BLaER1 (cell line): ENCODE measurements at regions not wholly inside any gene's neighbourhood (a gene's known extent, or its start where the extent isn't known, plus 50 kb on each side); places are given as distances from the start of the nearest gene placed in this dataset.

Experiments
- H3K27ac ChIP-seq: shearing (Covaris generic); formaldehyde crosslinking; 2 replicates; pipeline ENCODE4 v1.8.1; 2022
- H3K27me3 ChIP-seq: shearing (Covaris generic); formaldehyde crosslinking; 2 replicates; pipeline ENCODE4 v1.8.1; 2022
- H3K36me3 ChIP-seq: shearing (Covaris generic); formaldehyde crosslinking; 2 replicates; pipeline ENCODE4 v1.8.1; 2022
- H3K4me1 ChIP-seq: shearing (Covaris generic); formaldehyde crosslinking; 2 replicates; pipeline ENCODE4 v1.8.1; 2022
- H3K4me2 ChIP-seq: shearing (Covaris generic); formaldehyde crosslinking; 2 replicates; pipeline ENCODE4 v1.8.1; 2022
- H3K4me3 ChIP-seq: shearing (Covaris generic); formaldehyde crosslinking; 2 replicates; pipeline ENCODE4 v1.8.1; 2022
- H3K9ac ChIP-seq: shearing (Covaris generic); formaldehyde crosslinking; 2 replicates; pipeline ENCODE4 v1.8.1; 2022
- H3K9me3 ChIP-seq: shearing (Covaris generic); formaldehyde crosslinking; 2 replicates; pipeline ENCODE4 v1.8.1; 2022
- H4K20me1 ChIP-seq: shearing (Covaris generic); formaldehyde crosslinking; 2 replicates; pipeline ENCODE4 v1.8.1; 2022
- Cebpa-rat ChIP-seq: shearing (Covaris generic); IDR thresholded peaks from 2 replicates; pipeline ENCODE4 v1.8.1; 2022

DNA sequence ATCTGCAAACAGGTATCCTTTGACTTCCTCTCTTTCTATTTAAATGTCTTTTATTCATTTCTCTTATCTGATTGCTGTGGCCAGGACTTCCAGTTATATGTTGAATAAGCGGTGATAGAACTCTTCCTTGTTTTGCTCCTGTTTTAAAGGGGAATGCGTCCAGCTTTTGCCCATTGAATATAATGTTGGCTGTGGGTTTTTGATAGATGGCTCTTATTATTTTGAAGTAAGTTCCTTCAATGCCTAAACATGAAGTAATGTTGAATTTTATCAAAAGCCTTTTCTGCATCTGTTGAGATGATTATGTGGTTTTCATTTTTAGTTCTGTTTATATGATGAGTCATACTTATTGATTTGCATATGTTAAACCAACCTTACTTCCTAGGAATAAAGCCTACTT lies 300.5 kb upstream of the CTNND2 start:
- Histone ChIP-seq H3K9me3 (no peaks in the 10 kb centered on the region), H3K36me3 (no peaks in the 10 kb centered on the region), H3K4me3 (no peak overlapping the region), H3K4me2 (peak overlapping the region; percentile 43), H3K9ac (no peak overlapping the region), H3K27me3 (no peaks in the 10 kb centered on the region), H3K27ac (no peak overlapping the region), H4K20me1 (no peaks in the 10 kb centered on the region), H3K4me1 (peaks cover 9% of the 10 kb centered on the region)
- TF ChIP-seq Cebpa-rat, result no peak

DNA sequence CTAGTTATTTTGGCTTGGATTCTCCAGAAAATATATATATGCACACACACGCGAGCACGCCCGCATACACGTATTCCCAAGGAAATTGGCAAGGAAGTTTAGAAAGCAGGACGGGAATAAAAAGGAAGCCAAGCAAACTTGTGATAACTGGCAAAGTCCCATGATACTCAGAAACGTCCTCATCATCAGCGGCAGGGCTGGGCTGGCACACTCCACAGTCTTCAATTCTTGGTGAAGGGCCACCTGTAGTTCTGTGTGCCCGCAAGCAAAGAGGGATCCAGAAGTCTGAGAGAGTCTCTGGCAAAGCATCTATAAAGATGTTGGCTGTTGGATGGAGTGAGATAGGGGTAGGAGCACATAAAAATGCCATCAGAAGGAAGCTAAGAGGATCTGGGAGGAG lies 289.3 kb upstream of the CTNND2 start:
- Histone ChIP-seq H3K27me3 (no peaks in the 10 kb centered on the region), H3K27ac (no peak overlapping the region), H3K4me3 (no peak overlapping the region), H3K4me2 (no peak overlapping the region), H3K9me3 (no peaks in the 10 kb centered on the region), H3K9ac (no peak overlapping the region), H4K20me1 (no peaks in the 10 kb centered on the region), H3K36me3 (no peaks in the 10 kb centered on the region), H3K4me1 (no peaks in the 10 kb centered on the region)
- TF ChIP-seq Cebpa-rat, result no peak

DNA sequence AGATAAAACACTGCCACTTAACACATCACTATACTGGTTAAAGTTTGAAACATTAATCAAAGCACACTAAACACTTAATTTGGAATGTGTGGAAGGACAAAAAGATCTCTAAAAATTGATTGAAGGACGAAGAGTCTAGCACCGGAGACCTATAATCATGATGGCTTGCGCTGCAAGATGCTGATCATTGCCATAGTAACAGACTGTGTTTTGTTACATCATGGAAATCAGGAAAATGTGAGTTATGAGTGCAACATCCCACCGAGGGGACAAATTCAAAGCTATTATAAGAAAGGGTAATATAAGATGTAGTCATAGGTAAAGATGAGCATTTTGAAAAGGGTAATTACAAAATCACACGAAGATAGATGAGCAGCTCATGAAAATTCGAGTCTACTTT lies 278.8 kb upstream of the CTNND2 start:
- Histone ChIP-seq H3K4me1 (no peaks in the 10 kb centered on the region), H3K27ac (no peak overlapping the region), H3K9ac (no peak overlapping the region), H3K27me3 (no peaks in the 10 kb centered on the region), H3K4me2 (no peak overlapping the region), H3K4me3 (no peak overlapping the region), H3K9me3 (no peaks in the 10 kb centered on the region), H3K36me3 (no peaks in the 10 kb centered on the region), H4K20me1 (no peaks in the 10 kb centered on the region)
- no peak for TF ChIP-seq Cebpa-rat

DNA sequence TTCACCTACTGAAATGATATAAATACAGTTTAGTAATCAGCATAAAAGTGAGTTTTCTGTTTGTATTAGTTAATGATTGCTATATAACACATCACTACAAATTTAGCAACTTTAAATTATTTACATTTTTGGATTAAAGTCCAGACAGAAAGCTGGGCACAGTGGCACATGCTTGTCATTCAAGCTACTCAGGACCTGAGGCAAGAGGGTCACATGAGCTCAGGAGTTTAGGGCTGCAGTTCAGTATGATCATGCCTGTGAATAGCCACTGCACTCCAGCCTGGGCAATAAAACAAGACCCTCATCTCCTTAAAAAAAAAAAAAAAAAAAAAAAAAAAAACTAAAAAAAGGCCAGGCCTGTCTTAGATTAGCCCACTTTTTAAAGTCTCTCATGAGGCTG lies 273.6 kb upstream of the CTNND2 start:
- no peak for TF ChIP-seq Cebpa-rat
- no peaks in the 10 kb centered on the region for H3K27me3 ChIP-seq
- no peaks in the 10 kb centered on the region for H3K4me1 ChIP-seq
- H4K20me1 ChIP-seq, result no peaks in the 10 kb centered on the region
- no peaks in the 10 kb centered on the region for H3K36me3 ChIP-seq
- no peaks in the 10 kb centered on the region for H3K9me3 ChIP-seq
- no peak overlapping the region for H3K9ac ChIP-seq
- H3K4me3 ChIP-seq, result no peak overlapping the region
- H3K27ac ChIP-seq, result no peak overlapping the region
- H3K4me2 ChIP-seq, result no peak overlapping the region

DNA sequence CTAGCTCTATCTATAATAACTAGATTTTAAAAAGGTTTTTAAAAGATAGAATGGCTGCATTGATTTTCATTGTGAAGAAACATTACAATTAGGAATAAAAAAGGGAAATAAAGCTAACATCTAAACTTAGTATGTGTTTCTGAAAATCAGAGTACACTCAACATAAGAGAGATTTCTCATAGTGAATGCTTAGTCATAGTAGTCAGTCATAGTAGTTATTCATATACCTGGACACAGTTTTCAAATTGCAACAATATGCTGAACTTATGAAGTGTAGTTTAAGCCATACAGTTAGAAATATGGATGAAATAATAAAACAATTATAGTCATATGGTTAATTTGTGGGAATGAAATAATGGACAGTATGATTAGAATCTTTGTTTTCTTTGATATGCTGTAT lies 273.0 kb upstream of the CTNND2 start:
- Histone ChIP-seq H3K4me3 (no peak overlapping the region), H3K9me3 (no peaks in the 10 kb centered on the region), H3K4me2 (no peak overlapping the region), H3K9ac (no peak overlapping the region), H4K20me1 (no peaks in the 10 kb centered on the region), H3K27ac (no peak overlapping the region), H3K36me3 (no peaks in the 10 kb centered on the region), H3K27me3 (no peaks in the 10 kb centered on the region), H3K4me1 (no peaks in the 10 kb centered on the region)
- TF ChIP-seq Cebpa-rat, result no peak

DNA sequence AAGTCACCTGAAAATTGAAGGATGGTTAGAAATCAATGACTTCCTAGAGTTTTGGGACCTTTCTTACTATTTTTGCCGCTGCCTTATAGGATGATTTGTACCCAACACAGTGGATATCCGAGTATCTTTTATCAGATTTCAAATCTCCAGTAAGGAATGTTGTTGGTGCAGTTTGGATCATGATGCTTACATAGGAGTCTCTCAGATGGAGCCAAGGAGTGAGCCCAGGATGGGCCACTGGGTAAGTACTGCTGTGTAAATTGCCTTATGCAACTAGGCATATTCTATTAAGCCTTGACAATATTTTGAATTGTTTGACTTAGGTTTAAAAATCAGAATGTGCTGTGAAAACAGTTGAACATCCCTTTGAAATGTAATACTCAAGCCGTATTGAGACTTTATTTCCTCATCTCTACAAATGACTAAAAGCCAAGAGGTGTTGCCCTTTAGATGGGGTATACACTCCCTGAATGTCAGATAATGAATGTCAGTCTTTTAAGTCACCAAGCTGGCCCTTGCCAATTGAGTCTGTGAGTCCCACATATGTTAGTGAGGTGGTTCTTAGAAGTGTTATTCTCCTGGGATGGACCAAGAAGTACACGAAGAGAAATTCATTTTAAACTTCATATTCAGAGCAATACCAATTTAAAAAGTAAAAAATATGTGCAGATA lies 271.8 kb upstream of the CTNND2 start:
- Histone ChIP-seq H3K4me2 (no peak overlapping the region), H3K4me3 (no peak overlapping the region), H3K9ac (no peak overlapping the region), H3K27ac (no peak overlapping the region), H3K36me3 (no peaks in the 10 kb centered on the region), H4K20me1 (no peaks in the 10 kb centered on the region), H3K4me1 (no peaks in the 10 kb centered on the region), H3K9me3 (no peaks in the 10 kb centered on the region), H3K27me3 (no peaks in the 10 kb centered on the region)
- TF ChIP-seq Cebpa-rat, result no peak

DNA sequence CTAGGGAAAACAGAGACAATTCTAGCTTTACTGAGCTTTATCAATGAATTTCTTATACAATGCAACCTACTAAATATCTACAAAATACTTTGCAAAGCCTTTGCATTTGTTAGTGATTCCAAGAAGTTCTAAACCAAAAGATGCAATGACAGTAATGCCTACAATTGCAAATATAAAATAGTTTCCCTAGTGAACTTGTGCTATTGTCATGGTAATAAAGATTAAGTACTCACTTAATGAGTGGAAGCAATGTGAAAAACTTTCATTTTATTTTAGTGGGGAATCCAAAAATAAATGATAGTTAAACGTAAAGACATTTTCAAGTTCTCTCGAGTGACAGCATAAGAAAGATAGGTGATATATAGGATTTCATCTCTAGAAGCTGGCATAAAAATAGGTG lies 270.5 kb upstream of the CTNND2 start:
- no peaks in the 10 kb centered on the region for H3K27me3 ChIP-seq
- no peak for TF ChIP-seq Cebpa-rat
- H3K4me2 ChIP-seq, result no peak overlapping the region

DNA sequence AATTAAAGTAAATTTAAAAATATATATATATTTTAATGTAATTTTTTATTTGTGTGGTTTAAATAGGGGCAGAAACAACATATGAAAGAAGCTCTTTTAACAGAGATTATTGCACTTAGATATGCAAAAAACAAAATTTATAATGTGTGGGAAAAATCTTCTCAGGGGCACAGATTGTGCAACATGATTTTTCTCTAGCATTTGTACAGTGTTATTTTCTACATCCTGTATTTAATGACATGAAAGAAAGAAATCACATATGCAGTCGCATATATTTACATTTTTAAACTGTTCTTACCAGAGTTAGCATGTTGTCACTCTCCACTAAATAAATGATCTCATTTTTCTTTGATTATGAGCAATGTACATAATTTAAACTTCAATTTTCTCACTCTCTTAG lies 265.3 kb upstream of the CTNND2 start:
- no peaks in the 10 kb centered on the region for H3K36me3 ChIP-seq
- H3K4me2 ChIP-seq, result no peak overlapping the region
- H4K20me1 ChIP-seq, result no peaks in the 10 kb centered on the region
- H3K27ac ChIP-seq, result no peak overlapping the region
- H3K27me3 ChIP-seq, result no peaks in the 10 kb centered on the region
- TF ChIP-seq Cebpa-rat, result no peak
- no peak overlapping the region for H3K4me3 ChIP-seq
- H3K9ac ChIP-seq, result no peak overlapping the region
- H3K4me1 ChIP-seq, result no peaks in the 10 kb centered on the region
- H3K9me3 ChIP-seq, result no peaks in the 10 kb centered on the region

More for the DNA sequence above, 270.5 kb upstream of the CTNND2 start:
- no peaks in the 10 kb centered on the region for H3K4me1 ChIP-seq
- no peaks in the 10 kb centered on the region for H4K20me1 ChIP-seq
- H3K4me3 ChIP-seq, result no peak overlapping the region
- H3K36me3 ChIP-seq, result no peaks in the 10 kb centered on the region
- H3K27ac ChIP-seq, result no peak overlapping the region
- H3K9me3 ChIP-seq, result no peaks in the 10 kb centered on the region
- H3K9ac ChIP-seq, result no peak overlapping the region

DNA sequence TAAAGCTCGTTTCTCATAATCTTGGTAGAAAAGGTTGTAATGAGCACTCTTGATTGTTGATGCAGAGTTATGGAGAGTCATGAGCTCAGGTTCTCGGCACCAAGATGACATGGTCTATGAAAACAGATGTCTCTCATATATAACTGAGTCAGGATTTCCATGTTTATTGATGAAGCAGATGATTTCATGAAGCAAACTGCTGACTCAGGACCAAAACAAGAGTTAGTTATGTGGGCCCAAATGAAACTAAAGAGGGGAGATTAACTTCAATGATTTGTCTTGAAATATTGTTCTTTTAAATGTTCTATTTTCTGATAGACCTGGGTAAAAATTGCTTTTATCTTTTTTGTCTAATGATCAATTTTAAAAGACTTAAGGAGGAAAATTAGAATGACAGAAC lies 258.6 kb upstream of the CTNND2 start:
- Histone ChIP-seq H3K9ac (no peak overlapping the region), H3K9me3 (no peaks in the 10 kb centered on the region), H3K27ac (no peak overlapping the region), H4K20me1 (no peaks in the 10 kb centered on the region), H3K27me3 (no peaks in the 10 kb centered on the region), H3K36me3 (no peaks in the 10 kb centered on the region), H3K4me1 (no peaks in the 10 kb centered on the region), H3K4me2 (no peak overlapping the region), H3K4me3 (no peak overlapping the region)
- TF ChIP-seq Cebpa-rat, result no peak

DNA sequence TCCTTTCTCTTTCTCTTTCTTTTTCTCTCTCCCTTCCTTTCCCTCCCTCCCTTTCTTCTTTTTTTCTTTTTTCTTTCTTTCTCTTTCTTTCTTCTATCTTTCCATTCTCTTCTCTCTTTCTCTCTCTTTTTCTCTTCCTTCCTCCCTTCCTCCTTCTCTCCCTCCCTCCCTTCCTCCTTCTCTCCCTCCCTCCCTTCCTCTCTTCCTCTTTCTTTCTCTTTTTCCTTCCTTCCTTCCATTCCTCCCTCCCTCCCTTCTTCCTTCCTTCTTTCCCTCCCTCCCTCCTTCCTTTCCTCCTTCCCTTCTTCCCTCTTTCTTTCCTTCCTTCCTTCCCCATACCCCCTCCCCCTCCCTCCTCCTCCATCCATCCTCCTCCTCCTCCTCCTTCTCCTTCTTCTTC lies 243.3 kb upstream of the CTNND2 start:
- no peak for TF ChIP-seq Cebpa-rat
- Histone ChIP-seq H4K20me1 (no peaks in the 10 kb centered on the region), H3K4me3 (no peak overlapping the region), H3K4me1 (no peaks in the 10 kb centered on the region), H3K9me3 (peaks cover 4% of the 10 kb centered on the region; the same call in 1 of the 2 replicates), H3K9ac (no peak overlapping the region), H3K27ac (no peak overlapping the region), H3K27me3 (no peaks in the 10 kb centered on the region), H3K4me2 (no peak overlapping the region), H3K36me3 (no peaks in the 10 kb centered on the region)

DNA sequence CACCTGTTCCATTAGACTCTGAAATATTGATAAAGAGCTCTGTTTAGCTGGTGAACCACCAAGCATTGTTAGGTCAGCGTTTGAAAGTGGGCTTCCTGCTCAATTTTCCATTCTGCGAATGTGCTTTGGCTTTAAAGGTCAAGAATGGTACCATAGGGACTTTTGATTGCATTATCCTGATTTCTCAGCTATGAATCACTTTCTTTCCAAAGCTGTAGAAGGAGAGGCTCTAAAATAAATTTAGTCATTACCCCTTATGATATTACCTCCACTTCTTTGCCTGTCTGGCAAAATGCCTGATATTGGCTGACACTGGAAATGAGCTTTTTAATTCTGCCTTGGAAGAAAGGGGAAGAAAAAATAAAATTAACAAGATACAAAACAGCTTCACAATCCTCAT lies 237.2 kb upstream of the CTNND2 start:
- Histone ChIP-seq H3K4me2 (no peak overlapping the region), H3K4me1 (no peaks in the 10 kb centered on the region), H3K36me3 (no peaks in the 10 kb centered on the region), H3K27me3 (no peaks in the 10 kb centered on the region), H4K20me1 (no peaks in the 10 kb centered on the region), H3K27ac (no peak overlapping the region), H3K9ac (no peak overlapping the region), H3K4me3 (no peak overlapping the region), H3K9me3 (peaks cover 4% of the 10 kb centered on the region; the same call in 1 of the 2 replicates)
- TF ChIP-seq Cebpa-rat, result no peak
